Pancreas (tissue), 10 donors: ENCODE measurements at regions not wholly inside any gene's neighbourhood (a gene's known extent, or its start where the extent isn't known, plus 50 kb on each side); places are given as distances from the start of the nearest gene placed in this dataset.
A peak's percentile ranks its signal among the peaks of the same experiment; 100 is the strongest.

Source experiments
- ATAC-seq, 4 donors: fragments of 200-7000 bp; cut with Tn5 transposase; one replicate each; pipeline versions ENCODE4 v1.8.0 to v1.9.1; 2020; ENCODE audit warnings: mild to moderate bottlenecking in 4 of 4, moderate library complexity in 4 of 4
- DNase-seq, 6 donors: peaks; one replicate each; pipeline ENCODE4 v3.0.0-alpha.2; 2020
- FAIRE-seq: peaks from 2 replicates; lab custom pipeline; 2012; peaks lifted over from hg19 to GRCh38; lab: Jason Lieb, UNC
- H3K27ac ChIP-seq, 4 donors: fragments of 200-600 bp; sonication (generic); 1 replicate in 3 of 4; 2 replicates in 1 of 4; pipeline versions ENCODE4 v1.5.0 to v1.8.0; 2020
- H3K27me3 ChIP-seq, 4 donors: fragments of 200-600 bp; one replicate each; pipeline ENCODE4 v1.8.0; 2021
- H3K36me3 ChIP-seq, 3 donors: fragments of 200-600 bp; sonication (generic) in 1 of 3; one replicate each; pipeline versions ENCODE4 v1.5.0 to v1.8.0; 2020 to 2021
- H3K4me1 ChIP-seq, 3 donors: fragments of 200-600 bp; one replicate each; pipeline ENCODE4 v1.8.0; 2021
- H3K4me3 ChIP-seq, 4 donors: fragments of 200-600 bp; sonication (generic) in 2 of 4; one replicate each; pipeline versions ENCODE4 v1.5.0 to v1.8.0; 2020 to 2021
- H3K9me3 ChIP-seq, 4 donors: fragments of 200-600 bp; one replicate each; pipeline ENCODE4 v1.8.0; 2021
- WGBS, 2 donors: extraction: QIAGEN DNeasy Blood & Tissue Kit; methylation state at CpG; one replicate each; pipeline ENCODE4 v1.1.7; 2013; 5-methylcytosine and 5-hydroxymethylcytosine counted together
- intact Hi-C, 3 donors: fragments of 100-400 bp; cut with DNase I; formaldehyde crosslinking; loops; one replicate each; pipeline versions ENCODE4 v1.11.1 to v1.14.2; 2022
- TF ChIP-seq, protein P1 (sequence below), 4 donors: fragments of 200-600 bp; sonication (generic) in 3 of 4; IDR thresholded peaks; one replicate each; pipeline versions ENCODE4 v1.5.0 to v1.8.0; 2021; ENCODE audit warnings: antibody characterized with exemption in 4 of 4
- donor health status: healthy with polysubstance abuse.
- donor health status: DM: no; HTN: no; CAD: no; lungs with moderate emphysema.
- donor health status: DM: no; HTN: no; CAD: no.
- donor health status: control.
- donor health status: control.
- donor health status: Bipolar disorder and iron deficiency.
- donor health status: DM: yes; HTN: yes; CAD: no.
- donor health status: DM: no; HTN: no; CAD: no.
- donor health status: DM: no; HTN: no; CAD: no.
- donor health status: DM: yes; HTN: yes; CAD: no.

DNA sequence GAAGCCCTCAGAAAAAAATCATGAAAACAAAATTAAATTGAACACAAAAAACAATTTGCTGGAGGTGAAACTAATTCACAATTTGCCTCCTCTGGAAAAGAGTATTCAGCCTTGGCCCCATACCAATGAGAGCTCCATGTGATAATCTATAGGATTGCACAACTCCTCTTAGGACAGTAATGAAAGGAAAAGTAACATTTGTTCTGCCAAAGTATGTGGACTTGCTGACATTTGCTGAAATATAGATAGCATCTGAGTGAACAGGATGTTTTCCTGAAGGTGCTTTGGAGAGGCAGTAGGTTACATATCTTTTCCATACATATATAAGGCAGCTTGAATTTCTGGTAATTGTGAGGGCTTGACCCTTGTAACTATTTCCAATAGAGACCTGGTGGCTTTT lies 122.8 kb downstream of the OR4C45 start:
- no peaks in the 10 kb centered on the region for H3K36me3 ChIP-seq
- TF ChIP-seq, protein P1, sequence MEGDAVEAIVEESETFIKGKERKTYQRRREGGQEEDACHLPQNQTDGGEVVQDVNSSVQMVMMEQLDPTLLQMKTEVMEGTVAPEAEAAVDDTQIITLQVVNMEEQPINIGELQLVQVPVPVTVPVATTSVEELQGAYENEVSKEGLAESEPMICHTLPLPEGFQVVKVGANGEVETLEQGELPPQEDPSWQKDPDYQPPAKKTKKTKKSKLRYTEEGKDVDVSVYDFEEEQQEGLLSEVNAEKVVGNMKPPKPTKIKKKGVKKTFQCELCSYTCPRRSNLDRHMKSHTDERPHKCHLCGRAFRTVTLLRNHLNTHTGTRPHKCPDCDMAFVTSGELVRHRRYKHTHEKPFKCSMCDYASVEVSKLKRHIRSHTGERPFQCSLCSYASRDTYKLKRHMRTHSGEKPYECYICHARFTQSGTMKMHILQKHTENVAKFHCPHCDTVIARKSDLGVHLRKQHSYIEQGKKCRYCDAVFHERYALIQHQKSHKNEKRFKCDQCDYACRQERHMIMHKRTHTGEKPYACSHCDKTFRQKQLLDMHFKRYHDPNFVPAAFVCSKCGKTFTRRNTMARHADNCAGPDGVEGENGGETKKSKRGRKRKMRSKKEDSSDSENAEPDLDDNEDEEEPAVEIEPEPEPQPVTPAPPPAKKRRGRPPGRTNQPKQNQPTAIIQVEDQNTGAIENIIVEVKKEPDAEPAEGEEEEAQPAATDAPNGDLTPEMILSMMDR (IDR thresholded peaks at IDR 0.05) = no peak
- intact Hi-C loops = no loop called here
- DNase-seq (no peak), FAIRE-seq (no peak), ATAC-seq (no peak)
- H3K9me3 ChIP-seq = no peaks in the 10 kb centered on the region
- no peak overlapping the region for H3K4me3 ChIP-seq
- no peaks in the 10 kb centered on the region for H3K27me3 ChIP-seq
- no peak overlapping the region for H3K27ac ChIP-seq
- no peaks in the 10 kb centered on the region for H3K4me1 ChIP-seq

DNA sequence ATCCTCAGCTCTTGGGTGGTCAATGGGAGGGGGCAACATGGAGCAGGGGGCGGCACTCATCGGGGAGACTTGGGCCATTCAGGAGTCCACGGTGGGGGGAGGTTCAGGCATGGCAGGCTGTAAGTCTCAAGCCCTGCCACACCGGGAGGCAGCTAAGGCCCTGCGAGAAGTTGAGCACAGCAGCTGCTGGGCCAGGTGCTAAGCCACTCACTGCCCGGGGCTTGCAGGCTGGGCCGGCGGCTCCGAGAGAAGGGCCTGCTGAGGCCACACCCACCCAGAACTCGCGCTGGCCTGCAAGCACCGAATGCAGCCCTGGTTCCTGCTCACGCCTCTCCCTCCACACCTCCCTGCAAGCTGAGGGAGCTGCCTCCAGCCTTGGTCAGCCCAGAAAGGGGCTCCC lies 131.4 kb downstream of the OR4C45 start:
- ATAC-seq (no peak), FAIRE-seq (no peak), DNase-seq (peak in 1 of 6 donors; percentile 37)
- 78 to 88% methylated on average over 13 of the region's 13 CpGs for WGBS, 2 donors
- no peaks in the 10 kb centered on the region for H3K9me3 ChIP-seq
- TF ChIP-seq, protein P1 (IDR thresholded peaks at IDR 0.05) = no peak
- H3K27ac ChIP-seq = no peak overlapping the region
- H3K27me3 ChIP-seq = no peaks in the 10 kb centered on the region
- intact Hi-C loops = no loop called here
- no peaks in the 10 kb centered on the region for H3K4me1 ChIP-seq
- H3K36me3 ChIP-seq = no peaks in the 10 kb centered on the region
- no peak overlapping the region for H3K4me3 ChIP-seq

DNA sequence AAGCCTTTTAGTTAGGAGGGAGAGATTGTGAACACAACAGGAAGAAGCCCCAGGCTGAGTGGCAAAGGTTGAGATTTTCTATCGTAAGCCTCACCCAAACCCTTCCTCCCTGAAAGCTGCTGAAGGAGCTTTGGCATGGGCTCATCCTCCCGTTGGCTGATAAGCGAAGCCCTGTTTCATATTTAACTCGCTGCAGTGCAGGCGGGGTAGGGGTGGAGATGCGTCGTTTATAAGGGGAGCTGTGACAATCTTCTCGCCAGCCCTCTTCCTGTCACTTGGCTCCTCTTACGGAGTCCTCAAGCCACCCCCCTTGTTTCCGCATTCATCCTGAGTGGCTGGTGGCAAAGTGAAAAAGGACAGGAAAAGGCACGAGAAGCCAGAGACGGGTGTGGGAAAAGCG lies 137.0 kb downstream of the OR4C45 start:
- Histone ChIP-seq H3K27ac (no peak overlapping the region), H3K9me3 (no peaks in the 10 kb centered on the region), H3K4me1 (no peaks in the 10 kb centered on the region), H3K27me3 (no peaks in the 10 kb centered on the region), H3K36me3 (no peaks in the 10 kb centered on the region), H3K4me3 (no peak overlapping the region)
- DNase-seq (no peak), ATAC-seq (no peak), FAIRE-seq (no peak)
- TF ChIP-seq, protein P1 (IDR thresholded peaks at IDR 0.05) = no peak
- WGBS, 2 donors = 68 to 80% methylated on average over 13 of the region's 13 CpGs
- intact Hi-C loops = no loop called here

DNA sequence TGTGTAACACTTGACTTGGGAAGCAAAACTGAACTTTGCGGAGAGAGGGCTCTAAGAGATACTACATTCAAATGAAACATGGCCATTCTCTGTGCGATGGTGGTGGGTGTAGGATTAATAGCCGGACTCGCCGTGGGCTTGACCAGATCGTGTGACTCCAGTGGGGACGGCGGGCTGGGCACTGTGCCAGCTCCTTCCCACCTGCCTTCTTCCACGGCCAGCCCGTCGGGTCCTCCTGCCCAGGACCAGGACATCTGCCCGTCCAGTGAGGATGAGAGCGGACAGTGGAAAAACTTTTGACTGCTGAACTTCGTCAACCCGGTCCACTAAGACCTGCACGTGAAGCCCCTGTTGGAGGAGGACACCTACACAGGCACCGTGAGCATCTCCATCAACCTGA lies 137.4 kb downstream of the OR4C45 start:
- no peak for FAIRE-seq
- ATAC-seq = no peak

DNA sequence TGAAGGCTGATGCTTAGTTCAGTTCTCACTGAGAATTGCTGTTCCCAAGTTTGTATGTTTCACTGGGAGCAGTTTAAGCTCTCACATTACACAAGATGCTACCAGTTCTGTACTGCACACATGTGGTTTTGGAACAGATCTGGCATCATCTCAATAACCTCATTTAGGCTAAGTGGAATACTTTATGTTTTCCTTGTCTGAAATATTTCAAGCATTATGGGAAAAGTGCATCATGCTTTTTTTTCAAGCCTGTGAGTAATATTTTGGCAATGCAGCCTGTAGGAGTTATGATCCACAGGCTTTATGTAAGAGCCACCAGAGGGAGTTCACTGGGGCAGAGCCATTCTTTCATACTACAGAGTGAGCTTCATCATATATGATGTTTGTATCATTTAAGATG lies 141.5 kb downstream of the OR4C45 start:
- H3K4me3 ChIP-seq = no peak overlapping the region
- FAIRE-seq (no peak), DNase-seq (no peak), ATAC-seq (peak in 1 of 4 donors; percentile 34)
- H3K27ac ChIP-seq = no peak overlapping the region
- no peaks in the 10 kb centered on the region for H3K9me3 ChIP-seq
- H3K27me3 ChIP-seq = no peaks in the 10 kb centered on the region
- H3K36me3 ChIP-seq = no peaks in the 10 kb centered on the region
- TF ChIP-seq, protein P1 (IDR thresholded peaks at IDR 0.05) = no peak
- intact Hi-C loops = no loop called here
- H3K4me1 ChIP-seq = no peaks in the 10 kb centered on the region

More for the DNA sequence above, 137.4 kb downstream of the OR4C45 start:
- TF ChIP-seq, protein P1 (IDR thresholded peaks at IDR 0.05) = no peak
- Histone ChIP-seq H3K27ac (no peak overlapping the region), H3K27me3 (no peaks in the 10 kb centered on the region), H3K9me3 (no peaks in the 10 kb centered on the region), H3K4me1 (no peaks in the 10 kb centered on the region), H3K4me3 (no peak overlapping the region), H3K36me3 (no peaks in the 10 kb centered on the region)
- DNase-seq = peak in 2 of 6 donors; percentile 56 to 58
- intact Hi-C loops = no loop called here
- WGBS, 2 donors = 73 to 79% methylated on average over 17 of the region's 17 CpGs
